IMR-90 (cell line): ENCODE measurements at regions not wholly inside any gene's neighbourhood (a gene's known extent, or its start where the extent isn't known, plus 50 kb on each side); places are given as distances from the start of the nearest gene placed in this dataset.

Experiments used
- ATAC-seq: fragments of 200-7000 bp; cut with Tn5 transposase; 2 replicates; pipeline ENCODE4 v1.9.1; 2020; ENCODE audit warnings: low read depth, mild to moderate bottlenecking, moderate library complexity
- BruUV-seq: library from RNA; stranded (reverse); fragments of 400-500 nt; replicated peaks from 2 replicates; lab custom pipeline; 2021; lab: Mats Ljungman, UMichigan
- CTCF ChIA-PET: fragments of 300-600 bp; formaldehyde crosslinking; extraction: SDS; loops from one replicate; lab custom pipeline; 2021; ENCODE audit warnings: antibody characterized with exemption; lab: Yijun Ruan, JAX
- POLR2A ChIA-PET: fragments of 300-600 bp; sonication (Branson Sonifier 250); formaldehyde crosslinking; loops from one replicate; lab custom pipeline; 2022; ENCODE audit warnings: antibody characterized with exemption; ENCODE audit not compliant: unreplicated experiment; lab: Charles Lee
- DNase-seq: peaks from one replicate; pipeline ENCODE4 v3.0.0; 2013
- H2AFZ ChIP-seq: replicated peaks from 2 replicates; pipeline ENCODE3; 2013; ENCODE audit warnings: low read length, mild to moderate bottlenecking; ENCODE audit not compliant: poor library complexity
- H2AK5ac ChIP-seq: 2 replicates; pipeline ENCODE4 v1.6.1; 2013; ENCODE audit warnings: low read depth, low read length, inconsistent platforms
- H2AK9ac ChIP-seq: replicated peaks from 2 replicates; pipeline ENCODE3; 2013; ENCODE audit warnings: mild to moderate bottlenecking, low read depth, low read length, moderate library complexity; ENCODE audit not compliant: poor library complexity
- H2BK120ac ChIP-seq: 2 replicates; pipeline ENCODE4 v1.6.1; 2013; ENCODE audit warnings: low read depth, low read length, inconsistent platforms
- H2BK15ac ChIP-seq: 3 replicates; pipeline ENCODE4 v1.6.1; 2013; ENCODE audit warnings: low read depth, low read length, inconsistent platforms
- H2BK20ac ChIP-seq: 2 replicates; pipeline ENCODE4 v1.6.1; 2013; ENCODE audit warnings: low read depth, mild to moderate bottlenecking, inconsistent platforms, low read length, moderate library complexity
- H2BK5ac ChIP-seq: 2 replicates; pipeline ENCODE4 v1.6.1; 2013; ENCODE audit warnings: mild to moderate bottlenecking, low read depth, low read length, inconsistent platforms; ENCODE audit not compliant: poor library complexity, severe bottlenecking
- H3K14ac ChIP-seq: replicated peaks from 2 replicates; pipeline ENCODE4 v1.6.1; 2013; ENCODE audit warnings: low read depth, low read length, inconsistent platforms
- H3K18ac ChIP-seq: 2 replicates; pipeline ENCODE4 v1.6.1; 2013; ENCODE audit warnings: low read depth, low read length, control low read depth
- H3K23ac ChIP-seq: 2 replicates; pipeline ENCODE4 v1.6.1; 2013; ENCODE audit warnings: low read depth, low read length, inconsistent platforms
- H3K27ac ChIP-seq: 2 replicates; pipeline ENCODE4 v1.5.1; 2013; ENCODE audit warnings: mild to moderate bottlenecking, control low read depth, low read length; ENCODE audit not compliant: insufficient read depth
- H3K27me3 ChIP-seq: 2 replicates; pipeline ENCODE4 v1.6.1; 2013; ENCODE audit warnings: low read length; ENCODE audit not compliant: control insufficient read depth, insufficient read depth
- H3K36me3 ChIP-seq: 2 replicates; pipeline ENCODE4 v1.6.1; 2013; ENCODE audit warnings: low read length, mixed read lengths; ENCODE audit not compliant: control insufficient read depth, insufficient read depth
- H3K4ac ChIP-seq: 2 replicates; pipeline ENCODE4 v1.6.1; 2013; ENCODE audit warnings: low read depth, low read length, inconsistent platforms
- H3K4me1 ChIP-seq: 2 replicates; pipeline ENCODE4 v1.6.1; 2013; ENCODE audit warnings: low read length, mixed read lengths; ENCODE audit not compliant: control insufficient read depth, insufficient read depth
- H3K4me2 ChIP-seq: 2 replicates; pipeline ENCODE4 v1.6.1; 2013; ENCODE audit warnings: low read depth, mild to moderate bottlenecking, control low read depth, low read length, moderate library complexity
- H3K4me3 ChIP-seq: 2 replicates; pipeline ENCODE4 v1.5.1; 2013; ENCODE audit warnings: low read depth, mild to moderate bottlenecking, control low read depth, low read length, moderate library complexity; ENCODE audit not compliant: insufficient read depth
- H3K56ac ChIP-seq: 2 replicates; pipeline ENCODE4 v1.6.1; 2013; ENCODE audit warnings: low read length, inconsistent platforms; ENCODE audit not compliant: insufficient read depth; ENCODE audit errors: extremely low read depth
- H3K79me1 ChIP-seq, 2 experiments: 2 replicates each; pipeline ENCODE4 v1.6.1; 2013; ENCODE audit warnings: low read length in 2 of 2, inconsistent platforms in 1 of 2, low read depth in 1 of 2
- H3K9ac ChIP-seq: 2 replicates; pipeline ENCODE4 v1.6.1; 2013; ENCODE audit warnings: low read depth, low read length, control low read depth
- H3K9me1 ChIP-seq: 2 replicates; pipeline ENCODE4 v1.6.1; 2013; ENCODE audit warnings: low read length, inconsistent platforms; ENCODE audit not compliant: insufficient read depth
- H3K9me3 ChIP-seq: 2 replicates; pipeline ENCODE4 v1.6.1; 2013; ENCODE audit warnings: low read length; ENCODE audit not compliant: control insufficient read depth, insufficient read depth
- H4K20me1 ChIP-seq: 2 replicates; pipeline ENCODE4 v1.6.1; 2013; ENCODE audit warnings: low read length, inconsistent platforms; ENCODE audit not compliant: insufficient read depth
- H4K5ac ChIP-seq: 2 replicates; pipeline ENCODE4 v1.6.1; 2013; ENCODE audit warnings: mild to moderate bottlenecking, low read depth, low read length, control low read depth
- H4K8ac ChIP-seq, 2 experiments: 2 replicates each; pipeline ENCODE4 v1.6.1; 2013; ENCODE audit warnings: low read depth in 2 of 2, low read length in 2 of 2, control low read depth in 1 of 2, inconsistent platforms in 1 of 2
- H4K91ac ChIP-seq: 2 replicates; pipeline ENCODE4 v1.6.1; 2013; ENCODE audit warnings: low read depth, low read length, inconsistent platforms; ENCODE audit not compliant: insufficient read depth
- BHLHE40 ChIP-seq: fragments of 150-350 bp; IDR thresholded peaks from 2 replicates; pipeline ENCODE4 v1.6.1; 2016; ENCODE audit warnings: mild to moderate bottlenecking, low read depth, low read length
- CEBPB ChIP-seq: IDR thresholded peaks from 2 replicates; pipeline ENCODE4 v1.6.1; 2012; ENCODE audit warnings: low read depth, low read length, improper control_type of control experiment
- CHD1 ChIP-seq: IDR thresholded peaks from 2 replicates; pipeline ENCODE4 v1.6.1; 2012; ENCODE audit warnings: low read depth, low read length, improper control_type of control experiment
- FOS ChIP-seq: fragments of 150-350 bp; IDR thresholded peaks from 2 replicates; pipeline ENCODE4 v1.6.1; 2016; ENCODE audit warnings: low read depth, low read length
- MAFK ChIP-seq: IDR thresholded peaks from 2 replicates; pipeline ENCODE4 v1.6.1; 2012; ENCODE audit warnings: low read depth, low read length, improper control_type of control experiment
- MAZ ChIP-seq: IDR thresholded peaks from 2 replicates; pipeline ENCODE4 v1.6.1; 2012; ENCODE audit warnings: low read depth, mild to moderate bottlenecking, low read length, improper control_type of control experiment, moderate library complexity, borderline replicate concordance
- MXI1 ChIP-seq: IDR thresholded peaks from 2 replicates; pipeline ENCODE4 v1.6.1; 2012; ENCODE audit warnings: low read depth, mild to moderate bottlenecking, low read length, moderate library complexity, borderline replicate concordance
- NFE2L2 ChIP-seq: fragments of 150-350 bp; IDR thresholded peaks from 2 replicates; pipeline ENCODE4 v1.6.1; 2016; ENCODE audit warnings: low read depth, mild to moderate bottlenecking, low read length
- POLR2A ChIP-seq: IDR thresholded peaks from 2 replicates; pipeline ENCODE4 v1.6.1; 2012; ENCODE audit warnings: mild to moderate bottlenecking, low read depth, low read length
- RAD21 ChIP-seq: IDR thresholded peaks from 2 replicates; pipeline ENCODE4 v1.6.1; 2012; ENCODE audit warnings: low read length, improper control_type of control experiment
- RCOR1 ChIP-seq: IDR thresholded peaks from 2 replicates; pipeline ENCODE4 v1.6.1; 2012; ENCODE audit warnings: mild to moderate bottlenecking, low read length, improper control_type of control experiment; ENCODE audit not compliant: insufficient replicate concordance
- RFX5 ChIP-seq: IDR thresholded peaks from 2 replicates; pipeline ENCODE4 v1.8.0; 2012; ENCODE audit warnings: low read depth, mild to moderate bottlenecking, low read length, moderate library complexity
- SMC3 ChIP-seq: fragments of 150-350 bp; IDR thresholded peaks from 2 replicates; pipeline ENCODE4 v1.6.1; 2016; ENCODE audit warnings: low read depth, mild to moderate bottlenecking, antibody characterized with exemption, low read length, moderate library complexity
- WGBS, 2 experiments: methylation state at CpG; one replicate each; pipeline versions ENCODE4 v1.1.5 to v1.1.7; 2013; ENCODE audit warnings: missing lambda C conversion rate in 2 of 2; ENCODE audit not compliant: insufficient read length in 1 of 2; ENCODE audit errors: extremely low coverage in 2 of 2; 5-methylcytosine and 5-hydroxymethylcytosine counted together
- dilution Hi-C: fragments of 300-500 bp; cut with HindIII; formaldehyde crosslinking; loops from one replicate; pipeline ENCODE4 v1.14.3; 2018; ENCODE audit warnings: low sequenced_read_pairs; ENCODE audit not compliant: unreplicated experiment
- in situ Hi-C: fragments of 300-500 bp; cut with MboI; formaldehyde crosslinking; loops from 3 replicates; pipeline ENCODE4 v1.14.3; 2019; ENCODE audit warnings: low sequenced_read_pairs, inconsistent platforms, mixed read lengths
- intact Hi-C: fragments of 100-400 bp; cut with micrococcal nuclease; formaldehyde crosslinking; loops from 2 replicates; pipeline ENCODE4 v1.10.0; 2022
- TF ChIP-seq, protein P1 (sequence below): fragments of 150-350 bp; IDR thresholded peaks from 2 replicates; pipeline ENCODE4 v1.6.1; 2017; ENCODE audit warnings: mild to moderate bottlenecking, antibody characterized with exemption, low read length, low read depth
- TF ChIP-seq, protein P2 (sequence below): conservative IDR thresholded peaks from 2 replicates; pipeline ENCODE4 v1.5.1; 2012; ENCODE audit warnings: mild to moderate bottlenecking, low read depth, low read length, improper control_type of control experiment
- TF ChIP-seq, protein P3 (sequence below): fragments of 150-350 bp; IDR thresholded peaks from 2 replicates; pipeline ENCODE4 v1.6.1; 2016; ENCODE audit warnings: low read depth, mild to moderate bottlenecking, low read length, moderate library complexity, borderline replicate concordance

DNA sequence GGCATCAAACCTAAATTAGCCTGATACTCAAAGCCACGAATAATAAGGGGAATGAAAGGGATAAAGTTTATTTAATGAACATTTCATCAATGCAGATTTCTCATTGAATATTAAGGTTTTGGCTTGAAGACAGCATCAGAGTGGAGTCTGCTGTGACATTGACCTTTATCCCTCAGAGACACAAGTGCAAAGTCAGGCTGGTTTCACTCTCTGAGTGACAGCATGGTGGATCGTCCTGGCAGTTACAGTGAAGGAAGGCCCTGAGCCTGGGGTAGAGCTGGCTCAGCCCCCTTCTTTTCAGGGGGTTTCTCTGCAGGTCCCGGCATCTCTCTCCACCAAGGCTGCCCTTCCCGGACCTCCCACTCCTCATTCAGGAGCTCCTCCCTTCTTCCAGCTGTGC is 503.1 kb downstream of the PREX1 start:
- H2AK5ac ChIP-seq: no peak overlapping the region
- H3K23ac ChIP-seq: no peak overlapping the region
- ChIA-PET CTCF (no interaction called here), POLR2A (no interaction called here)
- no peak for DNase-seq
- H2BK15ac ChIP-seq: no peak overlapping the region
- WGBS, 2 experiments: 80% methylated on average over 1 of the region's 4 CpGs; no CpG with 5 or more reads in 1 of the 2 experiments
- no peak overlapping the region for H2BK120ac ChIP-seq
- dilution Hi-C loops: no loop called here
- H4K20me1 ChIP-seq: no peaks in the 10 kb centered on the region
- H2AK9ac ChIP-seq: no peak overlapping the region
- H3K36me3 ChIP-seq: no peaks in the 10 kb centered on the region
- intact Hi-C loops: no loop called here
- H3K56ac ChIP-seq: no peak overlapping the region
- H2BK20ac ChIP-seq: no peak overlapping the region
- no peak overlapping the region for H3K27ac ChIP-seq
- no peaks in the 10 kb centered on the region for H3K9me3 ChIP-seq
- peaks cover 20% of the 10 kb centered on the region for H3K27me3 ChIP-seq
- no peak overlapping the region for H3K14ac ChIP-seq
- no peak overlapping the region for H2BK5ac ChIP-seq
- no TSS peak for BruUV-seq
- H3K9me1 ChIP-seq: no peaks in the 10 kb centered on the region
- TF ChIP-seq POLR2A: no peak
- TF ChIP-seq CHD1: no peak
- TF ChIP-seq, protein P1, sequence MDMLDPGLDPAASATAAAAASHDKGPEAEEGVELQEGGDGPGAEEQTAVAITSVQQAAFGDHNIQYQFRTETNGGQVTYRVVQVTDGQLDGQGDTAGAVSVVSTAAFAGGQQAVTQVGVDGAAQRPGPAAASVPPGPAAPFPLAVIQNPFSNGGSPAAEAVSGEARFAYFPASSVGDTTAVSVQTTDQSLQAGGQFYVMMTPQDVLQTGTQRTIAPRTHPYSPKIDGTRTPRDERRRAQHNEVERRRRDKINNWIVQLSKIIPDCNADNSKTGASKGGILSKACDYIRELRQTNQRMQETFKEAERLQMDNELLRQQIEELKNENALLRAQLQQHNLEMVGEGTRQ: no peak
- no peak for TF ChIP-seq MAFK
- TF ChIP-seq NFE2L2: no peak
- TF ChIP-seq, protein P2, sequence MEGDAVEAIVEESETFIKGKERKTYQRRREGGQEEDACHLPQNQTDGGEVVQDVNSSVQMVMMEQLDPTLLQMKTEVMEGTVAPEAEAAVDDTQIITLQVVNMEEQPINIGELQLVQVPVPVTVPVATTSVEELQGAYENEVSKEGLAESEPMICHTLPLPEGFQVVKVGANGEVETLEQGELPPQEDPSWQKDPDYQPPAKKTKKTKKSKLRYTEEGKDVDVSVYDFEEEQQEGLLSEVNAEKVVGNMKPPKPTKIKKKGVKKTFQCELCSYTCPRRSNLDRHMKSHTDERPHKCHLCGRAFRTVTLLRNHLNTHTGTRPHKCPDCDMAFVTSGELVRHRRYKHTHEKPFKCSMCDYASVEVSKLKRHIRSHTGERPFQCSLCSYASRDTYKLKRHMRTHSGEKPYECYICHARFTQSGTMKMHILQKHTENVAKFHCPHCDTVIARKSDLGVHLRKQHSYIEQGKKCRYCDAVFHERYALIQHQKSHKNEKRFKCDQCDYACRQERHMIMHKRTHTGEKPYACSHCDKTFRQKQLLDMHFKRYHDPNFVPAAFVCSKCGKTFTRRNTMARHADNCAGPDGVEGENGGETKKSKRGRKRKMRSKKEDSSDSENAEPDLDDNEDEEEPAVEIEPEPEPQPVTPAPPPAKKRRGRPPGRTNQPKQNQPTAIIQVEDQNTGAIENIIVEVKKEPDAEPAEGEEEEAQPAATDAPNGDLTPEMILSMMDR: no peak
- TF ChIP-seq CEBPB: no peak
- TF ChIP-seq RAD21: no peak
- no peak for TF ChIP-seq MAZ
- TF ChIP-seq, protein P3, sequence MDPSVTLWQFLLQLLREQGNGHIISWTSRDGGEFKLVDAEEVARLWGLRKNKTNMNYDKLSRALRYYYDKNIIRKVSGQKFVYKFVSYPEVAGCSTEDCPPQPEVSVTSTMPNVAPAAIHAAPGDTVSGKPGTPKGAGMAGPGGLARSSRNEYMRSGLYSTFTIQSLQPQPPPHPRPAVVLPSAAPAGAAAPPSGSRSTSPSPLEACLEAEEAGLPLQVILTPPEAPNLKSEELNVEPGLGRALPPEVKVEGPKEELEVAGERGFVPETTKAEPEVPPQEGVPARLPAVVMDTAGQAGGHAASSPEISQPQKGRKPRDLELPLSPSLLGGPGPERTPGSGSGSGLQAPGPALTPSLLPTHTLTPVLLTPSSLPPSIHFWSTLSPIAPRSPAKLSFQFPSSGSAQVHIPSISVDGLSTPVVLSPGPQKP: no peak
- TF ChIP-seq FOS: no peak
- no peak for TF ChIP-seq MXI1
- no peak for TF ChIP-seq SMC3
- TF ChIP-seq BHLHE40: no peak
- no peak for TF ChIP-seq RCOR1
- TF ChIP-seq RFX5: no peak
- H3K4me3 ChIP-seq: no peak overlapping the region
- in situ Hi-C loops: no loop called here
- no peak overlapping the region for H3K4ac ChIP-seq
- no peak overlapping the region for H3K9ac ChIP-seq
- H3K4me2 ChIP-seq: no peak overlapping the region
- no peaks in the 10 kb centered on the region for H3K79me1 ChIP-seq
- H3K18ac ChIP-seq: no peak overlapping the region
- no peak for ATAC-seq
- peaks cover 2% of the 10 kb centered on the region; the same call in 1 of the 2 replicates for H3K4me1 ChIP-seq
- H4K91ac ChIP-seq: no peak overlapping the region
- H2AFZ ChIP-seq: no peak overlapping the region
- H4K5ac ChIP-seq: no peak overlapping the region
- no peak overlapping the region for H4K8ac ChIP-seq
